GM23338 (cell line): ENCODE measurements at regions not wholly inside any gene's neighbourhood (a gene's known extent, or its start where the extent isn't known, plus 50 kb on each side); places are given as distances from the start of the nearest gene placed in this dataset.
"Not testable (repeated sequence)": the region's sequence is repeated elsewhere in the genome, so short reads cannot be mapped to it uniquely, and the experiment has no call there.

ENCODE experiments used
- ATAC-seq: fragments of 200-7000 bp; cut with Tn5 transposase; 3 replicates; pipeline ENCODE4 v1.9.1; 2020
- DNase-seq: peaks from one replicate; pipeline ENCODE4 v3.0.0-alpha.2; 2015; ENCODE audit warnings: low spot score
- H2AFZ ChIP-seq: fragments of 200-600 bp; sonication (generic); 2 replicates; pipeline ENCODE4 v1.8.0; 2016; ENCODE audit warnings: antibody characterized with exemption, mild to moderate bottlenecking, moderate library complexity
- H3F3A ChIP-seq: fragments of 200-600 bp; sonication (generic); replicated peaks from 2 replicates; pipeline ENCODE4 v1.8.0; 2017; ENCODE audit warnings: antibody characterized with exemption, mixed run types, low read depth
- H3K27ac ChIP-seq: fragments of 200-600 bp; sonication (generic); 2 replicates; pipeline ENCODE4 v1.6.1; 2016; ENCODE audit warnings: low read depth
- H3K27me3 ChIP-seq: fragments of 200-600 bp; sonication (generic); 2 replicates; pipeline ENCODE4 v1.8.0; 2016; ENCODE audit warnings: mild to moderate bottlenecking, mixed run types, moderate library complexity; ENCODE audit not compliant: insufficient read depth
- H3K36me3 ChIP-seq: fragments of 200-600 bp; sonication (generic); 2 replicates; pipeline ENCODE4 v1.8.0; 2016; ENCODE audit warnings: mild to moderate bottlenecking; ENCODE audit not compliant: insufficient read depth
- H3K4me1 ChIP-seq: fragments of 200-600 bp; sonication (generic); 2 replicates; pipeline ENCODE4 v1.8.0; 2016; ENCODE audit warnings: mild to moderate bottlenecking, moderate library complexity; ENCODE audit not compliant: insufficient read depth
- H3K4me2 ChIP-seq: fragments of 200-600 bp; sonication (generic); 2 replicates; pipeline ENCODE4 v1.7.1; 2017; ENCODE audit warnings: mixed run types
- H3K4me3 ChIP-seq: fragments of 200-600 bp; sonication (generic); 2 replicates; pipeline ENCODE4 v1.6.1; 2016; ENCODE audit warnings: mixed run types
- H3K79me2 ChIP-seq: fragments of 200-600 bp; sonication (generic); replicated peaks from 2 replicates; pipeline ENCODE4 v1.8.0; 2017; ENCODE audit warnings: mild to moderate bottlenecking; ENCODE audit not compliant: insufficient read depth
- H3K9me2 ChIP-seq: fragments of 200-600 bp; sonication (generic); 2 replicates; pipeline ENCODE4 v1.8.0; 2017; ENCODE audit not compliant: insufficient read depth
- H4K20me1 ChIP-seq: fragments of 200-600 bp; sonication (generic); replicated peaks from 2 replicates; pipeline ENCODE4 v1.8.0; 2017; ENCODE audit warnings: mild to moderate bottlenecking; ENCODE audit not compliant: insufficient read depth
- H3K27ac Mint-ChIP-seq: 2 replicates; pipeline ENCODE4 v1.8.0; 2020; ENCODE audit warnings: inconsistent platforms, mild to moderate bottlenecking, moderate library complexity, mixed read lengths
- H3K27me3 Mint-ChIP-seq: 3 replicates; pipeline ENCODE4 v1.8.0; 2022; ENCODE audit warnings: low read depth, mild to moderate bottlenecking, moderate library complexity, mixed read lengths, inconsistent platforms; ENCODE audit not compliant: insufficient read depth, poor library complexity
- H3K36me3 Mint-ChIP-seq: 3 replicates; pipeline ENCODE4 v1.8.0; 2021; ENCODE audit warnings: low read depth, mild to moderate bottlenecking, inconsistent platforms, moderate library complexity, mixed read lengths
- H3K4me1 Mint-ChIP-seq: 3 replicates; pipeline ENCODE4 v1.8.0; 2020; ENCODE audit warnings: mild to moderate bottlenecking, inconsistent platforms, mixed read lengths
- H3K4me3 Mint-ChIP-seq: 3 replicates; pipeline ENCODE4 v1.8.0; 2021; ENCODE audit warnings: moderate library complexity, mild to moderate bottlenecking, inconsistent platforms, mixed read lengths
- H3K9me3 Mint-ChIP-seq: 3 replicates; pipeline ENCODE4 v1.8.0; 2020; ENCODE audit warnings: moderate library complexity, mild to moderate bottlenecking, inconsistent platforms, mixed read lengths
- EZH2 ChIP-seq: fragments of 200-600 bp; sonication (generic); IDR thresholded peaks from one replicate; pipeline ENCODE4 v1.8.0; 2017; ENCODE audit warnings: antibody characterized with exemption, mild to moderate bottlenecking, low read depth; ENCODE audit not compliant: unreplicated experiment
- POLR2AphosphoS5 ChIP-seq: IDR thresholded peaks from 2 replicates; pipeline ENCODE4 v1.6.1; 2016; ENCODE audit warnings: antibody characterized with exemption, low read depth
- REST ChIP-seq: IDR thresholded peaks from one replicate; pipeline ENCODE4 v1.6.1; 2018; ENCODE audit warnings: antibody characterized with exemption; ENCODE audit not compliant: unreplicated experiment
- ZNF114 ChIP-seq: fragments of 250-450 bp; sonication (Bioruptor Pico); IDR thresholded peaks from 2 replicates; pipeline ENCODE4 v1.5.0; 2020; ENCODE audit warnings: mild to moderate bottlenecking, moderate library complexity
- ZNF331 ChIP-seq: fragments of 250-450 bp; sonication (Bioruptor Pico); IDR thresholded peaks from 2 replicates; pipeline ENCODE4 v1.5.0; 2020; ENCODE audit warnings: low read depth, mild to moderate bottlenecking, moderate library complexity
- ZNF462 ChIP-seq: fragments of 250-450 bp; sonication (Bioruptor Pico); IDR thresholded peaks from 2 replicates; pipeline ENCODE4 v1.5.0; 2020; ENCODE audit warnings: mild to moderate bottlenecking, moderate library complexity

- H3K4me3 ChIP-seq, H3K4me3 Mint-ChIP-seq, H3K36me3 ChIP-seq, H2AFZ ChIP-seq, DNase-seq, H3K27ac Mint-ChIP-seq, H3K9me3 Mint-ChIP-seq, H3K9me2 ChIP-seq, H3K36me3 Mint-ChIP-seq, H3K4me2 ChIP-seq, H3K4me1 Mint-ChIP-seq, H3F3A ChIP-seq, H3K27ac ChIP-seq, H3K27me3 ChIP-seq, H3K4me1 ChIP-seq, H3K79me2 ChIP-seq, H4K20me1 ChIP-seq, ATAC-seq: not testable (repeated sequence)
- H3K27me3 Mint-ChIP-seq = peaks cover 11% of the 10 kb centered on the region
These were observed 151.6 kb downstream of the SKIDA1 start for GRCh38 chr10:21373881-21374280.

DNA sequence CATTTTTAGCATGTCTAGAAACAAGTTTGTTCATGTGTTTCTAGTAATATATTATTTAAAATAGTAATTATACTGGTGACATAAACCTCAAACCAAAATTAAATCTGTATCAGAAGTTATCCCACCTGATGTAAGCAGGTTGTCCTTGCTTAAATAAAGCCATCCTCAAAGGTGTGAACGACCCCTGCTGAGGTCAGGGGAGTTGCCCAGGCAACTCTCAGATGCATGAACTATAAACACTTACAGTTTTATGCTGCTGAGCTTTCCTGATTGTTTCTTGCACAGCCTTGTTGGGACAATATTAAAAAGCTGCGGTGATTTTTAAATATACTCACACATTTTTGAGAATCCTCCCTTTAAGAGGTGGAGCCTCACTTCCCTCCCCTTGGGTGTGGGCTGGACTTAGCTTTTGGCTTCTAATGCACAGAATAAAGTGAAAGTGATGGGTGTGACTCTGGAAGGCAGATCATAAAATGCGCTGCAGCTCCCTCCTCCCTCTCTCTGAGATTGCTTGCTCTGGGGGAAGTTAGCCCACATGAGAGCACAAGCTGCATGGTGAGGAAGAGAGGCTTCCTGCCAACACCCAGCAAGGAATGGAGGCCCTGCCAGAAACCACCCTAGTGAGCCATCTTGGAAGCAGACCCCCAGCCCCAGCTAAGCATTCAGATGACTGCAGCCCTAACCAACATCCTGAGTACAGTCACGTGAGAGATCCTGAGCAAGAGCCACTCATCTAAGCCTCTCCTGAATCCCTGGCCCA is 152.7 kb downstream of the SKIDA1 start:
- no peaks in the 10 kb centered on the region for H3K9me2 ChIP-seq
- no peaks in the 10 kb centered on the region for H3K27me3 ChIP-seq
- peaks cover 4% of the 10 kb centered on the region; the same call in 1 of the 2 replicates for H3F3A ChIP-seq
- no peaks in the 10 kb centered on the region for H3K36me3 ChIP-seq
- no peak for TF ChIP-seq ZNF331 (CRISPR knock-in tag)
- H3K4me3 ChIP-seq = no peak overlapping the region
- H4K20me1 ChIP-seq = no peaks in the 10 kb centered on the region
- H3K4me2 ChIP-seq = no peak overlapping the region
- no peaks in the 10 kb centered on the region for H3K79me2 ChIP-seq
- Mint-ChIP-seq H3K27me3 (peaks cover 11% of the 10 kb centered on the region), H3K4me3 (no peak overlapping the region), H3K9me3 (peaks cover 3% of the 10 kb centered on the region; the same call in 1 of the 3 replicates), H3K36me3 (peaks cover 4% of the 10 kb centered on the region; the same call in 2 of the 3 replicates), H3K27ac (no peak overlapping the region), H3K4me1 (peaks cover 3% of the 10 kb centered on the region; the same call in 2 of the 3 replicates)
- no peaks in the 10 kb centered on the region; the same call in 1 of the 2 replicates for H3K4me1 ChIP-seq
- peak; percentile 34 for DNase-seq
- peak; percentile 64 for ATAC-seq
- peak overlapping the region; percentile 83 for H2AFZ ChIP-seq
- no peak overlapping the region for H3K27ac ChIP-seq

GRCh38 chr10:21369697-21370096 is 155.8 kb downstream of the SKIDA1 start:
- Mint-ChIP-seq H3K9me3 (peaks cover 3% of the 10 kb centered on the region; the same call in 1 of the 3 replicates), H3K36me3 (peaks cover 4% of the 10 kb centered on the region; the same call in 2 of the 3 replicates), H3K4me1 (peaks cover 9% of the 10 kb centered on the region), H3K27me3 (peaks cover 13% of the 10 kb centered on the region), H3K27ac (no peak overlapping the region), H3K4me3 (no peak overlapping the region)
- ATAC-seq = no peak
- Histone ChIP-seq H2AFZ (peak overlapping the region; percentile 84), H3K9me2 (no peaks in the 10 kb centered on the region), H3K4me2 (no peak overlapping the region), H4K20me1 (no peaks in the 10 kb centered on the region), H3K79me2 (no peaks in the 10 kb centered on the region), H3K4me3 (no peak overlapping the region), H3K27ac (peak overlapping the region; percentile 68; the same call in 1 of the 2 replicates), H3K4me1 (peaks cover 4% of the 10 kb centered on the region), H3K36me3 (no peaks in the 10 kb centered on the region), H3K27me3 (no peaks in the 10 kb centered on the region), H3F3A (peaks cover 6% of the 10 kb centered on the region; the same call in 1 of the 2 replicates)
- no peak for DNase-seq
- no peak for TF ChIP-seq ZNF462
- TF ChIP-seq REST = no peak
- TF ChIP-seq POLR2AphosphoS5 = no peak
- TF ChIP-seq EZH2 = no peak
- no peak for TF ChIP-seq ZNF114
